Panc1 (cell line): ENCODE measurements at regions not wholly inside any gene's neighbourhood (a gene's known extent, or its start where the extent isn't known, plus 50 kb on each side); places are given as distances from the start of the nearest gene placed in this dataset.

Experiments used
- CTCF ChIP-seq: fragments of 450-650 bp; IDR thresholded peaks from 2 replicates; pipeline ENCODE4 v1.5.1; 2017; ENCODE audit warnings: mild to moderate bottlenecking
- POLR2AphosphoS5 ChIP-seq: IDR thresholded peaks from 2 replicates; pipeline ENCODE4 v1.6.1; 2012; ENCODE audit warnings: mild to moderate bottlenecking, low read depth, low read length, moderate library complexity

GRCh38 chr7:26551740-26552139 is 260.1 kb downstream of the SNX10 start:
- TF ChIP-seq CTCF (no peak), POLR2AphosphoS5 (no peak)
